Activated B cell treated with CpG ODN at 0.5 μM for 24 hours (primary cell): ENCODE measurements at regions not wholly inside any gene's neighbourhood (a gene's known extent, or its start where the extent isn't known, plus 50 kb on each side); places are given as distances from the start of the nearest gene placed in this dataset.

Experiments used
- ATAC-seq: fragments of 200-7000 bp; cut with Tn5 transposase; one replicate; pipeline ENCODE4 v1.10.0; 2021; ENCODE audit warnings: low read depth, mild to moderate bottlenecking, moderate library complexity
- CTCF ChIA-PET: fragments of 350-600 bp; sonication (Branson Sonifier 250); formaldehyde crosslinking; loops from one replicate; lab custom pipeline; 2021; ENCODE audit warnings: antibody characterized with exemption; lab: Charles Lee
- POLR2A ChIA-PET: fragments of 350-600 bp; sonication (Branson Sonifier 250); formaldehyde crosslinking; loops from one replicate; lab custom pipeline; 2021; ENCODE audit warnings: antibody characterized with exemption; lab: Charles Lee
- DNase-seq: peaks from one replicate; pipeline ENCODE4 v3.0.0; 2022
- H3K27ac Mint-ChIP-seq: one replicate; pipeline ENCODE4 v1.8.0; 2020; ENCODE audit warnings: mixed read lengths
- H3K27me3 Mint-ChIP-seq: one replicate; pipeline ENCODE4 v1.8.0; 2021; ENCODE audit warnings: mixed read lengths
- H3K36me3 Mint-ChIP-seq: one replicate; pipeline ENCODE4 v1.8.0; 2021; ENCODE audit warnings: low read depth, mixed read lengths
- H3K4me1 Mint-ChIP-seq: one replicate; pipeline ENCODE4 v1.8.0; 2021; ENCODE audit warnings: mixed read lengths
- H3K4me3 Mint-ChIP-seq: one replicate; pipeline ENCODE4 v1.8.0; 2020; ENCODE audit warnings: mild to moderate bottlenecking, mixed read lengths
- H3K9me3 Mint-ChIP-seq: one replicate; pipeline ENCODE4 v1.8.0; 2020; ENCODE audit warnings: mixed read lengths
- intact Hi-C: fragments of 100-400 bp; cut with micrococcal nuclease; formaldehyde crosslinking; loops from one replicate; pipeline ENCODE4 v1.15.1; 2024
- TF ChIP-seq, protein P1 (sequence below): fragments of 200-600 bp; IDR thresholded peaks from one replicate; pipeline ENCODE4 v1.8.0; 2022; ENCODE audit warnings: antibody characterized with exemption, mild to moderate bottlenecking

GRCh38 chr14:58738876-58739275, 101.1 kb downstream of the DACT1 start:
- Mint-ChIP-seq H3K27ac (no peak overlapping the region), H3K27me3 (peaks cover 4% of the 10 kb centered on the region), H3K4me1 (no peaks in the 10 kb centered on the region), H3K9me3 (no peaks in the 10 kb centered on the region), H3K36me3 (no peaks in the 10 kb centered on the region), H3K4me3 (no peak overlapping the region)
- TF ChIP-seq, protein P1, sequence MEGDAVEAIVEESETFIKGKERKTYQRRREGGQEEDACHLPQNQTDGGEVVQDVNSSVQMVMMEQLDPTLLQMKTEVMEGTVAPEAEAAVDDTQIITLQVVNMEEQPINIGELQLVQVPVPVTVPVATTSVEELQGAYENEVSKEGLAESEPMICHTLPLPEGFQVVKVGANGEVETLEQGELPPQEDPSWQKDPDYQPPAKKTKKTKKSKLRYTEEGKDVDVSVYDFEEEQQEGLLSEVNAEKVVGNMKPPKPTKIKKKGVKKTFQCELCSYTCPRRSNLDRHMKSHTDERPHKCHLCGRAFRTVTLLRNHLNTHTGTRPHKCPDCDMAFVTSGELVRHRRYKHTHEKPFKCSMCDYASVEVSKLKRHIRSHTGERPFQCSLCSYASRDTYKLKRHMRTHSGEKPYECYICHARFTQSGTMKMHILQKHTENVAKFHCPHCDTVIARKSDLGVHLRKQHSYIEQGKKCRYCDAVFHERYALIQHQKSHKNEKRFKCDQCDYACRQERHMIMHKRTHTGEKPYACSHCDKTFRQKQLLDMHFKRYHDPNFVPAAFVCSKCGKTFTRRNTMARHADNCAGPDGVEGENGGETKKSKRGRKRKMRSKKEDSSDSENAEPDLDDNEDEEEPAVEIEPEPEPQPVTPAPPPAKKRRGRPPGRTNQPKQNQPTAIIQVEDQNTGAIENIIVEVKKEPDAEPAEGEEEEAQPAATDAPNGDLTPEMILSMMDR, result no peak
- POLR2A ChIA-PET, result interaction anchor here (0.5 kb wide), 1 partner anchor 614 kb away, joined by 4 read pairs; no protein-coding TSS in a partner anchor
- intact Hi-C loops, result no loop called here
- ATAC-seq (no peak), DNase-seq (no peak)
- CTCF ChIA-PET, result no interaction called here

GRCh38 chr14:58739674-58740073, 101.9 kb downstream of the DACT1 start:
- ATAC-seq (no peak), DNase-seq (no peak)
- Mint-ChIP-seq H3K36me3 (no peaks in the 10 kb centered on the region), H3K9me3 (no peaks in the 10 kb centered on the region), H3K27ac (no peak overlapping the region), H3K4me1 (no peaks in the 10 kb centered on the region), H3K4me3 (no peak overlapping the region), H3K27me3 (peaks cover 3% of the 10 kb centered on the region)
- intact Hi-C loops, result no loop called here
- TF ChIP-seq, protein P1, result no peak
- POLR2A ChIA-PET, result no interaction called here
- CTCF ChIA-PET, result no interaction called here

- POLR2A ChIA-PET, result no interaction called here
- no peak for DNase-seq
- H3K36me3 Mint-ChIP-seq, result no peaks in the 10 kb centered on the region
Observed at GRCh38 chr14:58740379-58740935, 102.7 kb downstream of the DACT1 start.

DNA sequence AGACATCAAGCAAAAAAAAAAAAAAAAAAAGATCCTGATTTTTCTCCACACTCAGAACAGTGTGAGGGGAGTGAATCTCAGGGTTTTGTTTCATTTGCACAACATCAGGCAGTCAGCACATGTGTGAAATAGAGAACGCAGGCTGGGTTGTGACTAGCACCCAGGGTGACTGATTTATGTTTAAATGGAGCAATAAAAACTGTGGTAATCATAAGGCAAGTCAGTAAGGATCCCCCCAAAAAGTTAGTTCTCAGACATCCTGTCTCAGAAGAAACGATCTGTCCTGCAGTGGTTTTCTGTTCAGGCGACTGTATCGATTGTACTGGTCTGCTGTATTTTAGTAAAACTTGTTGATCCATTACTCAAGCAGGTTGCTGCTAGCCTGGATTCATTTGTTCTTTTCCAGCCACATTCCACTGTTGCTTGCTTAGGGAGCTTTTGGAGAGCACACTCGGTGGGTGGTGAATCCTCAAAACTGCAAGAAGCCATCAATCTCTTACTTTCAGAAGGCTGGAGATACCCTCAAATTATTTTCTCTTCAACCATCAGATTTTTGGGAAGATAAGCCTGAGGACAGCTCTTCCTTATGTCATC, 107.1 kb downstream of the DACT1 start:
- TF ChIP-seq, protein P1, result no peak
- H3K9me3 Mint-ChIP-seq, result no peaks in the 10 kb centered on the region
- ChIA-PET POLR2A (no interaction called here), CTCF (no interaction called here)
- DNase-seq (no peak), ATAC-seq (no peak)
- H3K4me3 Mint-ChIP-seq, result no peak overlapping the region
- no peaks in the 10 kb centered on the region for H3K27me3 Mint-ChIP-seq
- peaks cover 6% of the 10 kb centered on the region for H3K4me1 Mint-ChIP-seq
- H3K27ac Mint-ChIP-seq, result no peak overlapping the region
- intact Hi-C loops, result no loop called here
- no peaks in the 10 kb centered on the region for H3K36me3 Mint-ChIP-seq

More at GRCh38 chr14:58740379-58740935, 102.7 kb downstream of the DACT1 start:
- Mint-ChIP-seq H3K4me1 (no peaks in the 10 kb centered on the region), H3K4me3 (no peak overlapping the region), H3K9me3 (no peaks in the 10 kb centered on the region), H3K27me3 (no peaks in the 10 kb centered on the region), H3K27ac (no peak overlapping the region)
- intact Hi-C loops, result no loop called here
- CTCF ChIA-PET, result no interaction called here
- TF ChIP-seq, protein P1, result no peak
- no peak for ATAC-seq

GRCh38 chr14:58746261-58746660, 108.5 kb downstream of the DACT1 start:
- DNase-seq (no peak), ATAC-seq (no peak)
- H3K4me3 Mint-ChIP-seq, result no peak overlapping the region
- H3K27me3 Mint-ChIP-seq, result no peaks in the 10 kb centered on the region
- intact Hi-C loops, result no loop called here
- H3K36me3 Mint-ChIP-seq, result no peaks in the 10 kb centered on the region
- H3K4me1 Mint-ChIP-seq, result peaks cover 6% of the 10 kb centered on the region
- TF ChIP-seq, protein P1, result no peak
- ChIA-PET POLR2A (no interaction called here), CTCF (no interaction called here)
- H3K27ac Mint-ChIP-seq, result no peak overlapping the region
- H3K9me3 Mint-ChIP-seq, result no peaks in the 10 kb centered on the region
